ENCODE measurements at regions not wholly inside any gene's neighbourhood (a gene's known extent, or its start where the extent isn't known, plus 50 kb on each side); places are given as distances from the start of the nearest gene placed in this dataset.
"Not testable (repeated sequence)": the region's sequence is repeated elsewhere in the genome, so short reads cannot be mapped to it uniquely, and the experiment has no call there.

- DNase-seq, result no peak
Measured at GRCh38 chr4:73348185-73348584, 55.9 kb upstream of the ALB start.

- DNase-seq, result no peak
Measured at GRCh38 chr4:73347497-73347896, 56.6 kb upstream of the ALB start.

DNA sequence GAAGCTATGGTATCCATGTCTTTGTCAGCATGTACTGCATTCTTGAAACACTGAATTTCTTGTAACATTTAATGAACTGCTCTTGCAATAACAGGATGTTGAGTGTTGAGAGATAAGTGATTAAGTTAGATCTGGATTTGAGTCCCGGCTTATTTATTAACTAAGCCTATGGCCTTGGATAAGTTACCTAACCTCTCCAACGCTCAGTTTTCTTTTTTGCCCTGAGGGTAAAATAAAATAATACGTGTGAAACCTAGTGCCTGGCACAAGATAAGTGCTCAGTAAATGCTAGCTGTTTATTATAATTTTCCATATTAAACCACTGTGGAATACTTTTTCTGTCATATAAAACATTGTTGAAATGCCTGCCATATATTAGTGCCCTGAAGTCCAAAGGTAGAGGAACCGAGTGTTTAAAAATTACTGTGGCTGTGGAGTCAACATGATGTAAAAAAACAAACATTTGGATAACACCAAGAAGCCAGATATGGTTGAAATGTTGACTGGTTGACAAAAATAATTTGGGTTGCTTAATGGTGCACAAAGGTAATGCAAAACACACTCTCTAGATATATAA is 58.6 kb upstream of the ALB start:
- DNase-seq, result no peak

DNA sequence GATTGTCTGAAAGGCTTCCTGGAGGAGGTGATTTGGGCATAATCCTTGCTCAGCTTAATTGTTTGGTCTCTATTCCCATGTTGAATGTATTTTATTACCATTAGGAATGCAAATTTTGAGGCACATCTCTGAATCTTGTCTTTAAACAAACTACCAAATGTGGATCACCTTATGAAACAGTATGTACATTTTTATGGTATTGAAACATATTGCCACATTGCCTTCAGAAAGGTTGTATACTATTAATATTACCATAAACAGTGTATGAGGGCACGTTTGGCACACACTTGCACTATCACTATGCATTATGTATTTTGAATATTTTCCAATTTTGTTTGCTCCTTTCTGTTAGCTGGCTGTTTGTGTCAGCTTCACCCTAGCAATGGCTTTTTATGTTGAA is 60.0 kb upstream of the ALB start:
- no peak for DNase-seq

- no peak for DNase-seq
Measured at GRCh38 chr4:73343432-73343831, 60.7 kb upstream of the ALB start.

- DNase-seq, result peak; percentile 64
Measured at GRCh38 chr4:73341454-73341853, 62.6 kb upstream of the ALB start.

DNA sequence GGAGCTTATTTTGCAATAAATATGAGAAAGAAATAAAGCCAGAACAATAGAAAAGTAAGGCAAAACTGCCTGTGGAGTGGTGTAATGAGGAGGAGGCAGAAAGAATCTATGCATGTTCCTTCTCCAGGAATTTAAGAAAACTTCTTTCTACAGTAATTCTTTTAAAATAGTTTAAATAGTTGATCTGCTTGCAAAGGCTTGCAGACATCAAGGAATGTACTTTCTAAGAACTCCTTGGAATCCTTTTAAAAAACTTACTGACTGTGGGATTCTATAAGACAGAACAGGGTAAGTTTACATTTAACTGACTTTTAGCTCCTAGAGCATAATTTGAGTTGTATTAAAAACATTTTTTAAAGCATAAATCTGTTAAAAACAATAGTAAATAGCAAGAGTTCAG is 63.2 kb upstream of the ALB start:
- no peak for DNase-seq

- DNase-seq, result no peak
Measured at GRCh38 chr4:73335679-73336078, 68.4 kb upstream of the ALB start.

- not testable (repeated sequence) for DNase-seq
Measured at GRCh38 chr4:73332012-73332411, 72.1 kb upstream of the ALB start.

GRCh38 chr4:73329300-73329699 is 70.7 kb upstream of the ANKRD17 start:
- DNase-seq, result no peak

- not testable (repeated sequence) for DNase-seq
Measured at GRCh38 chr4:73325776-73326175, 67.2 kb upstream of the ANKRD17 start.

DNA sequence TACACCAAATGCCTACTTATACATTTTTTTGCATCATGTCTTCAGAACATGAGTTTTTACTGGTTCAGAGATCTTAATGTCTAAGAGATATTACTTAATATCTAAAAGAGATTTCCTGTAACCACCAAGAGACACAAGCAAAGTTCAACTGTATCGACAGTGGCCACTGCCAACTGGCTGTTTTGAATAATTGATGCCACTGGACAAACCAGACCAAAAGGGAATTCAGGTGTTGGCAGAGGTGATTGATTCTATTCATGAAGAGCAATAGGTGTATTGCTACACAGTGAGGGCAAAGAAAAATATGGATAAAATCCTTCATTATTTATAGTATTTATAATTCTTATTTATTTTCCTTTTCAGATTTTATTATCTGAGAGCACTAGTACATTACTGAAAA is 58.5 kb upstream of the ANKRD17 start:
- DNase-seq, result no peak

DNA sequence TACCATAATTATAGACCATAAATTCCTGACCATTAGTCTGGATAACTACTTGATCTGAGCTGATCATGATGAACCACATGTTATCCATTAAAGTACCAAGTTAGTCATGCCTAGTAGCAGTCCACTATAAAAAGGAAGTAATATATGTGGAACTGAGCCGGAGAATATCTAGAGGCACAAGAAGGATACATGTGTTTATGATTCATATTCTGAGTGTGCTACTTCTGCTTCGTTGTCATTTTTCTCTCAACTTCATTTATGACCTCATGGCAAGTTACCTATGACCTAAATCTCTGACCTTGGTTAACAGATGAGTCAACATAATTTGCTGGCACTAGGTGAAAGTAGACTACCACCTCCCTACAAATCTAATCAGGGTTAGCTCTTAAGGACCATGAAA is 56.5 kb upstream of the ANKRD17 start:
- DNase-seq, result no peak

- DNase-seq, result no peak
Measured at GRCh38 chr4:73312967-73313366, 54.4 kb upstream of the ANKRD17 start.

DNA sequence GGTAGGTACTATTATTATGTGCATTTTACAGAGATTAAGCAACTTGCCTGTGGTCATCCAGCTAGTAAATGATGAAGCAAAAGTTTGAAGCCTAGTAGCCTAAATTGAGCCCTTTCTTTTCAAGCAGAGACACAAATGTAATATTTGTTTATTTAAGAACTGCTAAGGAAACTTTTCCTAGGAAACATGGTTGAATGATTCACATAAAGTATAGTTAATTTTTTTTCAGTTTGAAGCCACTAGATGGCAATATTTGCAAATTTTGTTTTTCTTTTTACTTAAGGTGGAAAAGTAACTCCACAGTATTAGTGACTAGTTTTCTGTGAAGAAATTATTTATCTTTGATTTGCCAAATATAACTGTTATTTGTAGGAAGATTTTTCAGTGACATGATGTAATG is 52.8 kb upstream of the ANKRD17 start:
- peak; percentile 9 for DNase-seq

DNA sequence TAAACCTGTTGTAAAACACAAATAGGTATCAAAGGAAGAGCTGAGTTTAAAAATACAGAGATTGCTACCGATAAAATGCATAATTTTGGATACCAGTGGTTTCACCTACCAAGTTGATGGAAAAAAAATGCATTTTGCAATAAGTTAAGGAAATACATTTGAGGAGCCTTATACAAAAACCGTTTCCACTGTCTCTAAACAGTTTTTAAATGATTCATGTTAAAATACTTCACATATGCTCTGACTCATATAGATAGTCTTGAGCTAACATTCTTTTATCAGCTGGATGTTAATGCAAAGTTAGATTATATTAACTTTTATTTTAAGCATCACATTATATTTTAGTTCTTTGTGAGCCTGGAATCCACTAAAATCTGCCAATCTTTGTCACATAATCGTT is 50.6 kb upstream of the ANKRD17 start:
- no peak for DNase-seq
